IPS-18a (cell line): ENCODE measurements at regions not wholly inside any gene's neighbourhood (a gene's known extent, or its start where the extent isn't known, plus 50 kb on each side); places are given as distances from the start of the nearest gene placed in this dataset.
"Not testable (repeated sequence)": the region's sequence is repeated elsewhere in the genome, so short reads cannot be mapped to it uniquely, and the experiment has no call there.

Experiments
- H3K27ac ChIP-seq: one replicate; pipeline ENCODE4 v1.5.1; 2013; ENCODE audit warnings: low read length
- H3K27me3 ChIP-seq: one replicate; pipeline ENCODE4 v1.6.1; 2013; ENCODE audit warnings: mild to moderate bottlenecking, low read length; ENCODE audit not compliant: control insufficient read depth, insufficient read depth
- H3K36me3 ChIP-seq: one replicate; pipeline ENCODE4 v1.6.1; 2013; ENCODE audit warnings: low read depth, low read length; ENCODE audit not compliant: control insufficient read depth
- H3K4me1 ChIP-seq: one replicate; pipeline ENCODE4 v1.6.1; 2013; ENCODE audit warnings: low read depth, low read length; ENCODE audit not compliant: control insufficient read depth
- H3K4me3 ChIP-seq: one replicate; pipeline ENCODE4 v1.5.1; 2013; ENCODE audit warnings: low read length
- H3K9ac ChIP-seq: one replicate; pipeline ENCODE4 v1.6.1; 2013; ENCODE audit warnings: mild to moderate bottlenecking, low read length, moderate library complexity
- H3K9me3 ChIP-seq: one replicate; pipeline ENCODE4 v1.6.1; 2013; ENCODE audit warnings: low read depth, low read length; ENCODE audit not compliant: control insufficient read depth

GRCh38 chr12:111270774-111271173 is 98.1 kb downstream of the PHETA1 start:
- Histone ChIP-seq H3K4me3 (no peak overlapping the region), H3K4me1 (peaks cover 3% of the 10 kb centered on the region), H3K36me3 (no peaks in the 10 kb centered on the region), H3K27ac (no peak overlapping the region), H3K9ac (no peak overlapping the region), H3K9me3 (no peaks in the 10 kb centered on the region), H3K27me3 (no peaks in the 10 kb centered on the region)

GRCh38 chr12:111270239-111270638 is 98.7 kb downstream of the PHETA1 start:
- Histone ChIP-seq H3K27ac (no peak overlapping the region), H3K4me3 (no peak overlapping the region), H3K9me3 (no peaks in the 10 kb centered on the region), H3K4me1 (peaks cover 3% of the 10 kb centered on the region), H3K27me3 (no peaks in the 10 kb centered on the region), H3K36me3 (no peaks in the 10 kb centered on the region), H3K9ac (no peak overlapping the region)

GRCh38 chr12:111269718-111270117 is 99.2 kb downstream of the PHETA1 start:
- no peaks in the 10 kb centered on the region for H3K27me3 ChIP-seq
- no peak overlapping the region for H3K9ac ChIP-seq
- no peaks in the 10 kb centered on the region for H3K36me3 ChIP-seq
- no peak overlapping the region for H3K4me3 ChIP-seq
- no peaks in the 10 kb centered on the region for H3K9me3 ChIP-seq
- peaks cover 1% of the 10 kb centered on the region for H3K4me1 ChIP-seq
- H3K27ac ChIP-seq, result no peak overlapping the region

- no peak overlapping the region for H3K27ac ChIP-seq
- no peak overlapping the region for H3K4me3 ChIP-seq
- no peaks in the 10 kb centered on the region for H3K4me1 ChIP-seq
- no peaks in the 10 kb centered on the region for H3K9me3 ChIP-seq
- no peak overlapping the region for H3K9ac ChIP-seq
- H3K27me3 ChIP-seq, result no peaks in the 10 kb centered on the region
- no peaks in the 10 kb centered on the region for H3K36me3 ChIP-seq
Observed at GRCh38 chr12:111268738-111269572, 99.9 kb downstream of the PHETA1 start.

GRCh38 chr12:111267144-111267543 is 101.8 kb downstream of the PHETA1 start:
- Histone ChIP-seq H3K9me3 (no peaks in the 10 kb centered on the region), H3K4me3 (no peak overlapping the region), H3K36me3 (no peaks in the 10 kb centered on the region), H3K27ac (no peak overlapping the region), H3K4me1 (no peaks in the 10 kb centered on the region), H3K27me3 (no peaks in the 10 kb centered on the region), H3K9ac (no peak overlapping the region)

- no peaks in the 10 kb centered on the region for H3K4me1 ChIP-seq
- H3K27me3 ChIP-seq, result no peaks in the 10 kb centered on the region
- H3K9me3 ChIP-seq, result no peaks in the 10 kb centered on the region
- H3K27ac ChIP-seq, result no peak overlapping the region
- H3K36me3 ChIP-seq, result no peaks in the 10 kb centered on the region
- H3K4me3 ChIP-seq, result no peak overlapping the region
- H3K9ac ChIP-seq, result no peak overlapping the region
Observed at GRCh38 chr12:111261911-111262676, 106.8 kb downstream of the PHETA1 start.

GRCh38 chr12:111260732-111261131 is 108.2 kb downstream of the PHETA1 start:
- Histone ChIP-seq H3K27ac (no peak overlapping the region), H3K36me3 (no peaks in the 10 kb centered on the region), H3K9ac (no peak overlapping the region), H3K4me1 (no peaks in the 10 kb centered on the region), H3K9me3 (no peaks in the 10 kb centered on the region), H3K4me3 (no peak overlapping the region), H3K27me3 (no peaks in the 10 kb centered on the region)

GRCh38 chr12:111259231-111259630 is 109.7 kb downstream of the PHETA1 start:
- Histone ChIP-seq H3K27ac (no peak overlapping the region), H3K27me3 (no peaks in the 10 kb centered on the region), H3K4me1 (no peaks in the 10 kb centered on the region), H3K9ac (no peak overlapping the region), H3K9me3 (no peaks in the 10 kb centered on the region), H3K36me3 (no peaks in the 10 kb centered on the region), H3K4me3 (no peak overlapping the region)

- H3K9ac ChIP-seq, H3K4me1 ChIP-seq, H3K27ac ChIP-seq, H3K36me3 ChIP-seq, H3K9me3 ChIP-seq, H3K4me3 ChIP-seq, H3K27me3 ChIP-seq: not testable (repeated sequence)
Observed at GRCh38 chr12:111258081-111258480, 110.8 kb downstream of the PHETA1 start.

GRCh38 chr12:111257435-111257902 is 111.4 kb downstream of the PHETA1 start:
- no peak overlapping the region for H3K27ac ChIP-seq
- no peaks in the 10 kb centered on the region for H3K9me3 ChIP-seq
- no peaks in the 10 kb centered on the region for H3K4me1 ChIP-seq
- no peak overlapping the region for H3K9ac ChIP-seq
- H3K36me3 ChIP-seq, result no peaks in the 10 kb centered on the region
- no peak overlapping the region for H3K4me3 ChIP-seq
- no peaks in the 10 kb centered on the region for H3K27me3 ChIP-seq

- no peaks in the 10 kb centered on the region for H3K27me3 ChIP-seq
- no peak overlapping the region for H3K9ac ChIP-seq
- H3K4me3 ChIP-seq, result no peak overlapping the region
- H3K4me1 ChIP-seq, result no peaks in the 10 kb centered on the region
- H3K36me3 ChIP-seq, result no peaks in the 10 kb centered on the region
- no peaks in the 10 kb centered on the region for H3K9me3 ChIP-seq
- H3K27ac ChIP-seq, result no peak overlapping the region
Observed at GRCh38 chr12:111256629-111257434, 112.1 kb downstream of the PHETA1 start.
